Large intestine (tissue), 3 donors: ENCODE measurements at regions not wholly inside any gene's neighbourhood (a gene's known extent, or its start where the extent isn't known, plus 50 kb on each side); places are given as distances from the start of the nearest gene placed in this dataset.

Experiments
- DNase-seq, 2 donors: peaks; one replicate each; pipeline versions ENCODE4 v3.0.0 to v3.0.0-alpha.2; 2013
- H3K27ac ChIP-seq: one replicate; pipeline ENCODE4 v1.5.1; 2013; ENCODE audit warnings: low read length
- H3K27me3 ChIP-seq: 2 replicates; pipeline ENCODE4 v1.6.1; 2013; ENCODE audit warnings: low read length; ENCODE audit not compliant: control insufficient read depth, insufficient read depth
- H3K36me3 ChIP-seq: 2 replicates; pipeline ENCODE4 v1.6.1; 2013; ENCODE audit warnings: low read length; ENCODE audit not compliant: control insufficient read depth, insufficient read depth
- H3K4me1 ChIP-seq: one replicate; pipeline ENCODE4 v1.6.1; 2013; ENCODE audit warnings: low read length; ENCODE audit not compliant: control insufficient read depth, insufficient read depth
- H3K4me3 ChIP-seq: one replicate; pipeline ENCODE4 v1.5.1; 2013; ENCODE audit warnings: low read length
- H3K9me3 ChIP-seq: one replicate; pipeline ENCODE4 v1.6.1; 2013; ENCODE audit warnings: mild to moderate bottlenecking, low read depth, low read length, moderate library complexity; ENCODE audit not compliant: control insufficient read depth
- WGBS: methylation state at CpG from one replicate; pipeline ENCODE4 v1.1.5; 2013; ENCODE audit warnings: low lambda C conversion rate; ENCODE audit not compliant: insufficient coverage; 5-methylcytosine and 5-hydroxymethylcytosine counted together

GRCh38 chr13:88162076-88162702, 491.0 kb downstream of the SLITRK5 start:
- H3K9me3 ChIP-seq = no peaks in the 10 kb centered on the region
- DNase-seq = no peak
- H3K36me3 ChIP-seq = no peaks in the 10 kb centered on the region
- WGBS = no CpG with 5 or more reads among the region's 2 CpGs
- no peaks in the 10 kb centered on the region for H3K27me3 ChIP-seq
- no peak overlapping the region for H3K4me3 ChIP-seq
- H3K27ac ChIP-seq = no peak overlapping the region
- no peaks in the 10 kb centered on the region for H3K4me1 ChIP-seq

GRCh38 chr13:88176231-88176630, 505.1 kb downstream of the SLITRK5 start:
- DNase-seq = no peak
- WGBS = no CpG with 5 or more reads among the region's 4 CpGs
- H3K36me3 ChIP-seq = no peaks in the 10 kb centered on the region
- H3K9me3 ChIP-seq = no peaks in the 10 kb centered on the region
- H3K4me1 ChIP-seq = no peaks in the 10 kb centered on the region
- no peak overlapping the region for H3K27ac ChIP-seq
- H3K27me3 ChIP-seq = no peaks in the 10 kb centered on the region
- no peak overlapping the region for H3K4me3 ChIP-seq

GRCh38 chr13:88183440-88183839, 512.3 kb downstream of the SLITRK5 start:
- no peak for DNase-seq
- WGBS = 83% methylated on average over 1 of the region's 4 CpGs
- H3K36me3 ChIP-seq = no peaks in the 10 kb centered on the region
- H3K4me1 ChIP-seq = no peaks in the 10 kb centered on the region
- H3K27me3 ChIP-seq = no peaks in the 10 kb centered on the region
- no peak overlapping the region for H3K4me3 ChIP-seq
- H3K27ac ChIP-seq = no peak overlapping the region
- no peaks in the 10 kb centered on the region for H3K9me3 ChIP-seq

GRCh38 chr13:88188986-88189385, 517.8 kb downstream of the SLITRK5 start:
- H3K27ac ChIP-seq = no peak overlapping the region
- H3K9me3 ChIP-seq = no peaks in the 10 kb centered on the region
- H3K27me3 ChIP-seq = no peaks in the 10 kb centered on the region
- 100% methylated on average over 1 of the region's 3 CpGs for WGBS
- no peak overlapping the region for H3K4me3 ChIP-seq
- H3K4me1 ChIP-seq = no peaks in the 10 kb centered on the region
- H3K36me3 ChIP-seq = no peaks in the 10 kb centered on the region
- DNase-seq = no peak

- WGBS = no CpG with 5 or more reads among the region's 2 CpGs
These were observed 518.6 kb downstream of the SLITRK5 start for GRCh38 chr13:88189728-88190127.

GRCh38 chr13:88196106-88196505, 524.9 kb downstream of the SLITRK5 start:
- no peaks in the 10 kb centered on the region for H3K27me3 ChIP-seq
- H3K4me3 ChIP-seq = no peak overlapping the region
- WGBS = 83% methylated on average over 1 of the region's 3 CpGs
- DNase-seq = no peak
- no peaks in the 10 kb centered on the region for H3K4me1 ChIP-seq
- H3K9me3 ChIP-seq = no peaks in the 10 kb centered on the region
- H3K27ac ChIP-seq = no peak overlapping the region
- H3K36me3 ChIP-seq = no peaks in the 10 kb centered on the region

More at GRCh38 chr13:88189728-88190127, 518.6 kb downstream of the SLITRK5 start:
- DNase-seq = no peak
- Histone ChIP-seq H3K27ac (no peak overlapping the region), H3K4me1 (no peaks in the 10 kb centered on the region), H3K27me3 (no peaks in the 10 kb centered on the region), H3K9me3 (no peaks in the 10 kb centered on the region), H3K4me3 (no peak overlapping the region), H3K36me3 (no peaks in the 10 kb centered on the region)

GRCh38 chr13:88217372-88217771, 546.2 kb downstream of the SLITRK5 start:
- DNase-seq = no peak
- 97% methylated on average over 3 of the region's 6 CpGs for WGBS
- Histone ChIP-seq H3K9me3 (no peaks in the 10 kb centered on the region), H3K4me3 (no peak overlapping the region), H3K4me1 (no peaks in the 10 kb centered on the region), H3K27ac (no peak overlapping the region), H3K36me3 (no peaks in the 10 kb centered on the region), H3K27me3 (no peaks in the 10 kb centered on the region)

GRCh38 chr13:88217883-88218282, 546.7 kb downstream of the SLITRK5 start:
- no peaks in the 10 kb centered on the region for H3K27me3 ChIP-seq
- DNase-seq = no peak
- H3K36me3 ChIP-seq = no peaks in the 10 kb centered on the region
- WGBS = no CpG with 5 or more reads among the region's 2 CpGs
- no peak overlapping the region for H3K27ac ChIP-seq
- no peaks in the 10 kb centered on the region for H3K9me3 ChIP-seq
- no peaks in the 10 kb centered on the region for H3K4me1 ChIP-seq
- no peak overlapping the region for H3K4me3 ChIP-seq

GRCh38 chr13:88223958-88224357, 552.8 kb downstream of the SLITRK5 start:
- no peak overlapping the region for H3K27ac ChIP-seq
- WGBS = 100% methylated on average over 2 of the region's 7 CpGs
- H3K9me3 ChIP-seq = no peaks in the 10 kb centered on the region
- H3K27me3 ChIP-seq = no peaks in the 10 kb centered on the region
- no peaks in the 10 kb centered on the region for H3K36me3 ChIP-seq
- no peak for DNase-seq
- H3K4me3 ChIP-seq = no peak overlapping the region
- no peaks in the 10 kb centered on the region for H3K4me1 ChIP-seq

GRCh38 chr13:88235441-88235840, 564.3 kb downstream of the SLITRK5 start:
- H3K36me3 ChIP-seq = no peaks in the 10 kb centered on the region
- no peaks in the 10 kb centered on the region for H3K9me3 ChIP-seq
- H3K27ac ChIP-seq = no peak overlapping the region
- H3K4me3 ChIP-seq = no peak overlapping the region
- 100% methylated on average over 2 of the region's 2 CpGs for WGBS
- H3K4me1 ChIP-seq = no peaks in the 10 kb centered on the region
- DNase-seq = no peak
- no peaks in the 10 kb centered on the region for H3K27me3 ChIP-seq

GRCh38 chr13:88246239-88246638, 575.1 kb downstream of the SLITRK5 start:
- DNase-seq = no peak
- H3K36me3 ChIP-seq = no peaks in the 10 kb centered on the region
- no peaks in the 10 kb centered on the region for H3K4me1 ChIP-seq
- no peak overlapping the region for H3K27ac ChIP-seq
- no peaks in the 10 kb centered on the region for H3K9me3 ChIP-seq
- H3K27me3 ChIP-seq = no peaks in the 10 kb centered on the region
- H3K4me3 ChIP-seq = no peak overlapping the region
